ENCODE measurements at regions not wholly inside any gene's neighbourhood (a gene's known extent, or its start where the extent isn't known, plus 50 kb on each side); places are given as distances from the start of the nearest gene placed in this dataset.

DNA sequence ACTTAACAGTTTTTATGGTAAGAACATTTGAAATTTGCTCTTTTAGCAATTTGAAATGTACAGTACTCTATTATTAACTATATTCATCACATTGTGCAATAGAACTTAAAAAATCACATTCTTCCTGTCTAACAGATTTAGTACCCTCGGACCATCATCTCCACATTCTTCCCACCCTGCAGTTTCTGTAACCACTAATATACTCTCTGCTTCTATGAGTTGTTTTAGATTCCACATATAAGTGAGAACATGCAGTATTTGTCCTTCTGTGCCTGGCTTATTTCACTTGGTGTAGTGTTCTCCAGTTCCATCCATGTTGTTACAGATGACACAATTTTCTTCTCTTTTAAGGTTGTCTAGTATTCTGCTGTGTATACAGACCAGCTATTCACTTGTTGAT, 88.9 kb upstream of the SEC61G start:
- DNase-seq (ENCODE audit: low spot score), result no peak

DNA sequence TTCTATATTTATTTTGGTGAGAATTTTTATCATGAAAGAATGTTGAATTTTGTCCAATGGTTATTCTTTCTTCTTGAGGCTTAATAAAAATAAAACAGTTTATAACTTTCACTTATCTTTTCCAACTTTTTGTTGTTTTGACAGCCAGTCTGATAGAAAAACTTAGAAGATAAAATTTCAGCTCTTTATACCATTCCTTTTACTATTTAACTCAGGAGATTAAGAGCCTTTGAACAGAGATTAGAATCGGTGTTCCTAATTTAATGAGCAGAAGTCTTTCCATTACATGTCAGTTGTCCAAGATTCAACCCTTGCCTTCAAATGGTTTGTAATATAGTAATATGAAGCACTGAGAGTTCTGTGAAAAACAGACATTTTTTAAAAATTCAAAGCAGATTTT, 97.8 kb upstream of the SEC61G start:
- no peak for DNase-seq (ENCODE audit: low spot score)

DNA sequence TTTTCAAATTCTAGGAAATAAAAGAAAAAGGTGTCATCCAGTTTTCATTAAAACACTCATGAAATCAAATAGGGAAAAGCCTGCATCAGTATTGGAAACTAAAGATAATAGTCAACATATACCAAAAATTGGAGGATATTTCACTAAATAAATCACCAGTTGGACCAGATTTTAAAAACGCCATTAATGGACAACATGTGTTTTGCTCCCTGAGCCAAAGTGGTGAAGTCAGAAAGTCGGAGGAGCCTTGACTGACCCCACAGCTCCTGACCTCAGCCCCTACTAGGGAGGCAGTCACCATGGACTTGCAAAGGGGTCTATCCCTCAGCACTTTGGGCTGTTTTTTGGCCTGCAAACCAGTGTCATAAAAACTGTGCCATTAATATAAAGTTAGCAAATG, 98.3 kb upstream of the SEC61G start:
- DNase-seq (ENCODE audit: low spot score), result no peak

DNA sequence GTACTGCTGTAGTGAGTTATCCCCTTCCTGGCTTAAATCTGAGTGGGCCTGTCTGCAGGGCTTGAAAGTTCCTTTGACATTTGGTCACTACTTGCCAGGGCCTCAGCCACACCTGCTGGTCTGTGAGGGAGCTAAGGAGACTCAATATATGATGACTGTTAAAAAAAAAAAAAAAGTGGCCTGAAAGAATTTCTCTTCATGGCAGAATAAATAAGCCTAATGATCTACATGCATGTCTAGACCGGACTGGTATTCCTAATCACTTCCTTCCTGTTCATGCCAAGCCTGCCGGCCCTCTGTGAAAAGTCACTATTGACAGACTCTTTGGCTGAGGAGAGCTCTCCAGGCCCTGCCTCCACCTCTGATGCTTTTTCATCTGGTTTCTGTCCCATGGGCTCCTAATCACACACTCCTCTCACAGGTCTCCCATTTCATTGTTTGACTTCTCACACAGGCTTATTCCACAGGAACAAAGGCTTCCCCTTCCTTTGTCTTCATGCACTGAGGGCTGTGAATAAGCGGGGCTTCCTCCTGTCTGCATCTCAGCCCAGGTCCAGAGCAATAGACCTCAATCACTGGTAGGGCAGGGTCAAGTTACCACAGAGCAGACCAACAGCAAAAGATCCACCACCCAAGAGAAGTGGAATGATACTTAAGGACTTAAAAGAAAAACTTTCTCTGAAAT, 99.1 kb upstream of the SEC61G start:
- DNase-seq (ENCODE audit: low spot score), result no peak

DNA sequence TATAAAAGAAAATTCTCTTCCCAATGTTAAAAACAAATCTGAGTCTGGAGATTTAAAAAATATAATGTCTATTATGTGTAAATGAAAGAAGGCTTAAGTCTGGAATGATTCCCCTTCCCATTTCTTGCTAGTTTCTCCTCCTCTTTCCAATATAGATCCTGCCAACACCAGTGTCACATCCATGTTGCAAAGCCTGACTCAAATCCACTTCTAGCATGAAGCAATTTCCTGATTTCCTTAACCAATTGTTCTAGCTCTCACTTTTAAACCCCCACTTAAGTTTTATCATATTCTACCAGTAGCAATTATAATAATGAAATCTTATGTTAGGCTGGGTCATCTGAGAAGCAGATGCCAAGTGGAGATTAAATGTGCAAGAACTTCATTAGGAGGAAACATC, 100.1 kb upstream of the SEC61G start:
- no peak for DNase-seq (ENCODE audit: low spot score)

DNA sequence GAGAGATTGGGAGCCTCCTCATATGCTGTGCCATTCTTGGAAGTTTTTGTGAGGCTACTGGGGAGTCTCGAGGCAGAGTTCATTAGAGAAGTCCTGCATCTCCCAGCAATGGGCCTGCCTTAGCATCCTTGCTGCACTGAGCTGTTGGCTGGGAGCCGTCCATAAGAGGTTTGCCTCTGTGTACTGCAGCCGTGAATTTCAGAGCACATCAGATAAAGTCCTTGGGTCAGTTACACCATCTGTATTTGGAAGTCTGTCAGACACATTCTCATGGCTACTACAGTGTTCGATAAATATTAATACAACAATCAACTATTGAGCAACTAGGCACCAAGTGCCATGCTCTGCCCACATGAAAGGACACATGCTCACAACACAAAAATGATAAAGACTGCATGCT, 100.5 kb upstream of the SEC61G start:
- DNase-seq (ENCODE audit: low spot score), result no peak

DNA sequence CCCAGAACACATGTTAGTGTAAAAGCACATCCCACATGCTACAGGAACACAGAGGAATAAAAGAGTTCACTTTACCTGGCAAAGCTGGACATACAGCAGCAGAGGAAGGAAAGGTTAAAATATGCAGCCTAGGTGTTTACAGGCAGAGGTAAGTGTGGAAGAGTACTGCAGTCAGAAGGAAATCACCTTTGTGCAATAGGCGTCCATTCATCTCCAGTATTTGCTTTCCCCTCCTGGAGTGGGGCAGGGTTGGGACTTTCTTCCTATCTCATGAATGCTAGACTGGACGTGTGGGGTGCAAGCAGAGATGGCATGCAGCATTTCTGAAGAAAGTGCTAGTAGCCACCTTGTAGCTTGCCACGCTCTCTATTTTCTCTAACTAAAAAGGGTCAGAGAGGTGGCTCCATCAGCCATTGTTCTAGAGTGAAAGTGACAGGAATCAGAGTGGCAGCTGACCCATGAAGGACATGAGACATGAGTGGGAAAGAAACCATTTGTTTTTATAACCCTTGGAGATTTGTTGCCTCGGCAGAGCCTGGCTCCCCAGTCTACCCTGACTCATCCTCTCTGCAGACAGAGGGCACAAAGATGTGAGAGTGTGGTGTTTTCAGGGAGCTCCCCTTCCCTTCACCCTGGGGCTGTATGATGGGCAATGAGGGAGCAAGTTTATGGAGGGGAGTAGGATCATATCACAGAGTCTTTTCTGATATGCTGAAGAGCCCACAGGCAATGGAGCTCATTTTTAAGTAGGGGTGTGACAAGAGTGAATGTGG, 101.2 kb upstream of the SEC61G start:
- no peak for DNase-seq (ENCODE audit: low spot score)

DNA sequence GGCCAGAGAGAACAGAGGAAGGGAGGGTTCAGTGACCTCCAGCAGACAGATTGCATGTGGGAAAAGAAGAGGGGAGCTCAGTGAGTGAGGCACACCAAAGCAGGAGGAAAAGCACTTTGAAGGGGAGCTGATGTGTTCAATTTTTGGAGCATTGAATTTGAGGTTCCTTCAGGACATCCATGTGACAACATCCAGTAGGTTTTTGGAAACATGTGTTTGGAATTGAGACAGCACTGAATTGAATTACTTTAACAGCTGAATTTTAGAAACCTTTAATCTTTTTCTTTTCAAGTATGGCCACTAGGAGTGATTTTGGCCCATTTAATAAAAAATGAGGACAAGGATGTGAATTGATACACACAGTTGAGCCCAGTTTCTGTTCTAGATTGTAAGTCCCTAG, 101.8 kb upstream of the SEC61G start:
- no peak for DNase-seq (ENCODE audit: low spot score)

DNA sequence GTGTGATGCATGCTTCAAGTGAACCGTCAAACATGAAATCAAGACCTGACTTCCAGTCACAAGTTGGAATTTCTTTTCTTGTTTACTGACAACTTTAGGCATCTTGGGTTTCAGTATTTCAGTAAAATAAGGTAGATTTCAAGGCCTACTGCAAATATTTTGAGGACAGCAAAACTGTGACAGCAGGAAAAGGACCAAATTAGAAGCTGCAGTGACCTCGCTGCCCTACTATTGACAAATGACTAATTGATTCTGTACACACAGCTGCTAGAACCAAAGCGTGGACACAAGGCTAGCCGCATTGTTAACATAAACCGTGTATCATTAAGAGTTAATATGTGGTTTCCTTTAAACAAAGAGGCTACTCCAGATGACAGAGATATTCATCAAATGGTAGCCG, 105.7 kb upstream of the SEC61G start:
- DNase-seq (ENCODE audit: low spot score), result no peak

DNA sequence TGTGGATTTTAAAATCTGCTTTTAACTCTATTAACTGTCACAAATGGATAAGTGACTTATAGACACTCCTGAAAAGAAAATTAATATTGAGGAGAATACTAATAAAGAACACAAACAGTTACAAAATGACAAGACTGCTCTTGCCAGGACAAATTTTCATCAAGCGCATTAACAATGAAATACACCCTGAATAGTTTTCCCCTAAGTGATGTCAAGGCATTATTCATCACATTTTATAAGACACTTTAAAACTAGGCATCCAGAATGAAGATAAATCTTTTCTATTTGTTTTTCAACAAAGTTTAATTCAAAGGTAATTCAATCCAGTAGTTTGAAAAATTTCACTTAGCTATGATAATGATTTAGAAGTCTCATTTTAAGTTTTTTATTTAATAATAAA, 110.5 kb upstream of the SEC61G start:
- DNase-seq (ENCODE audit: low spot score), result no peak

DNA sequence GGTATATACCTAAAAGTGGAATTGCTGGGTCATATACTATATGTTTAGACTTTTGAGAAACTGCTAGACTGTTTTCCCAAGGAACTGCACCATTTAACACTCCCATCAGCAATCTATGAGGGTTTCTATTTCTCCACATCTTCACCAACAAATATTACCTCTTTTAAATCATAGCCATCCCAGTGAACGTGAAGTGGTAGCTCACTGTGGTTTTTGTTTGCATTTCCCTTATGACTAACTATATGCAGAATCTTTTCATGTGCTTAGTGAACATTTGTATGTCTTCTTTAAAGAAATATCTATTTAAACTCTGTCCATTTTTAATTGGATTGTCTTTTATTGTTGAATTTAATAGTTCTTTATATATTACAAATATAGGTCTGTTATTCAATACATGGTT, 115.8 kb upstream of the SEC61G start:
- no peak for DNase-seq (ENCODE audit: low spot score)

DNA sequence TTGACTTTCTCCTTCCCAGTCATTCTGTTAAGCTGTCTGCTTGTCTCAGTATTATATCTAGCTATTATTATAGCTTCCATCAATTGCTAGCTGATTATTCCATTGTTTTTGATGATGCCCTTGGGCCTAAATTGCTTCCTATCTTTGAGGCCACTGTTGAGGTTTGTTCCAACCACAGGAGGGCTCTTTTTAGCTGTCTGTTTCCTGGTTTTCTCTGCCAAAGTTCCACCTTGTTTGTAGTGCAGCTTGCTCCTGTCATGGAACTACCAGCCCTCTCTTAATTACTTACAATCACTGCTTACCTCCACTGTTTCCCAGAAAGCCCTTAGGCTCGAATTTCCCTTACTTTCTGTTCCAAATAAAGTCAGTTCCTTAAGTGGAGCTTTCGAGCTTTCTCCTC, 118.7 kb upstream of the SEC61G start:
- no peak for DNase-seq (ENCODE audit: low spot score)

DNA sequence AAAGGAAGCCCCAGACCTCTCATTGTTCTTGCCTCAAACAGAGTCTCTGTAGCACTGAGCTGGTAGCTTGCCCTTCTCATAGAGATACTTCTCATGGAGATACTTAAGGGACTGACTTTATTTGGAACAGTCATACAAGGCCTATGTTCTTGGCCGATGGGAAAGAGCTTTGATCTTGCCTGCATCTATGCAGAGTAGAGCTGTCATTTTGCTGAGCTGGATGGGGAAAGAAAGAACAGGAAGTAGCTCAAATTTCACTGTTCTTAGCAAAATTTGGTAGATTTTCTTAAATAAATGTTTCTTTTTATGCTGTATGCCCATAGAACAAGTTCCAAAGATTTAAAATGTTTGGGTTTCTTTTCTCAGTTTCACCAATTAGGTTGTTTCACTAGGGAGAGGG, 119.3 kb upstream of the SEC61G start:
- DNase-seq (ENCODE audit: low spot score), result no peak

DNA sequence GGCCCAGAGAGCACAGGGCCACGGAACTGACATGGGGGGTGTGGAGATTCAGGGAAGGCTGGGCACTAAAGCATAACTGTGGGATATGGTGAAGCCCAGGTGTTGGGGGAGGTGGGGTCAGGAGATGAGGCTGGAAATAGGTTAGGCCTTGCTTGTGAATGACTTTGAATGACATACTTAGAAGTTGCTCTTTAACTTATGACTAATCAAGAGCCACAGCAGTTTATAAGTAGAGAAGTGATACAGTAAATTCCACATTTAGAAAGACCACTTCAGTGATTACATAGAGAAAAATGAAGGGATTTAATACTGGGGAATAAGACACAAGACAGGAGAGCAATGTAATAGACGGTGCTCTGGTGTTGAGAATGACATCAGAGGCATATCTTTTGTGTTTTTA, 120.8 kb upstream of the SEC61G start:
- DNase-seq (ENCODE audit: low spot score), result no peak

DNA sequence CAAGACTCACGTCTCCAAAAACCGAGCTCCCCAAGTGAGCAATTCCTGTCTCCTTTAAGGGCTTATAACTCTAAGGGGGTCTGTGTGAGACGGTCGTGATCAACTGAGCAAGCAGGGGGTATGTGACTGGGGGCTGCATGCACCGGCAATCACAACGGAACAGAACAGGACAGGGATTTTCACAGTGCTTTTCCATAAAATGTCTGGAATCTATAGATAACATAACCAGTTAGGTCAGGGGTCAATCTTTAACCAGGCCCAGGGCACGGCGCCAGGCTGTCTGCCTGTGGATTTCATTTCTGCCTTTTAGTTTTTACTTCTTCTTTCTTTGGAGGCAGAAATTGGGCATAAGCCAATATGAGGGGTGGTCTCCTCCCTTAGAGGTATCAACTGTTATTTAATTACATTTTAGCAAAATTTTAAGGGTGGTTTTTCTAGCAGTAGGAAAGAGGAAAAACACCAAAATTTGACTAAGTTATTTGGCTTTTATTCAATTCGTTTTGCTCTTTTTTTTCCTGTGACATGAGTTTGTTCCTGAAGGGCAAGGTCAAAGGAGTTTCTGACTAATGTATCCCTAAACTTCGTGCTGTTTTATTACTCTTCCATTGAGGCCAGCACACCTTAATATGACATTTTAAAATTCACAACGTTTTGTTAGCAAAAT, 121.4 kb upstream of the SEC61G start:
- no peak for DNase-seq (ENCODE audit: low spot score)

DNA sequence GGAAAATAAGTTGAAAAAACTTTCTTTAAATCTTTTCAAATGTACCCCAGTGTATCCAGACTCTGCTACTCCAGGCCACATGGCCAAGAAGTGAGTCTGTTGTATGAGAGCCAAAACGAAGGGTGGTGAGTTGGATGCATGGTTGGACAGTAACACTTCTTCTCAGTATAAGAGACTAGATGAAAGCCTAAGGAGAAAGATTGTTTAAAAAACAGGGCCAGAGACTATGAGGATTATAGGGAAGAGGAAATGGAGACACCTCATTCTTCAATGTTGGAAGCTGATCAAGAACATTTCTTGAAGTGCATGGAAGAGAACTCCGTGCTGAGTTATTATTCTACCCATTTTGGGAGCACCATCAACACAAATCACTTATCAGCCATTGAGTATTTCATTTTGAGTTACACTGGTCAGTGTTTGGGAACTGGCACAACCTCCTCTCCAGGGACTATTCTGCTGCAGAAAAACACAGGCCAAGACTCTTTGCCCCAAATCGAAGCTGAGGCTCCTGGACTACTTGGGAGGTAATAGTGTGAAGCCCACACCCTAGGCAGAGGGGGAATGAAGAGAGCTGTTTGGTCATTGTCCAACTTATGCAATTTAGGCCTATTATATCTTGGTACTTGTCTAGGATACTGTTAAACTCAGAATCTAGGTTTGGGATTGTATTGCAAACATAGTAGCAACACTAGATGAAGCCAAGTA, 123.0 kb upstream of the SEC61G start:
- no peak for DNase-seq (ENCODE audit: low spot score)

DNA sequence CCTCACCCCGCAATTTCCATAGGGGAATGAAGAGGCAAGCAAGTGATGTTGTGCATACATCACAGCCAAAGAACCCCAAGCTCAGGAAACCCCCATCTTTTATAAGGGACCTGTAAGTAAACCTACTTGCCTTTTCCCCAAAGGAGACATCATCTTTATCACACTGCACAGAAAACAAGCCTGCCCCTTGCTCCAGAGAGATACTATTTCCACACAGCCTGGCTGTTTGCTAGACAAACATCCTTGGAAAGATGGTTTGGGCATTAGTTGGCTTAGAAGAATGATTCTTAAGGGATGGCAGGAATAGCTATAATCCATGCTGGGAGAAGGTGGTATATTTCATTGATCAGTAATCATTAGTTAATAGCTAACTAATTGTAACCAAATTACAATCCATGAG, 123.7 kb upstream of the SEC61G start:
- DNase-seq (ENCODE audit: low spot score), result no peak

DNA sequence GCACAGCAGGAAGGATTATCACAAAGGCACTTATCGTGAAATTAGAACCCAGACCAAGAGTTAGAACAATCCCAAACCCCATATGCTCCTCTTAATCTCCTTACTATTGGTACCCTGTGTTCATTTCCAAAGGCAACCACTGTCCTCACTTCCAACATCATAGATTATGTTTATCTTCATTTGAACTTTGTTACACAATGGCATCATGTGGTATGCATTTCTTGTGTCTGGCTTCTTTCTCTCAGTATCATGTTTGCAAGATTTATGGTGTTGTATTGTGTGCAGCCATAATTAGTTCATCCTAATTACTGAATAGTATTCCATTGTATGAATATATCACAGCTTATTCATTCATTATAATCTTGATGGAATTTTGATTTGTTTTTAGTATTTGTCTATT, 124.6 kb upstream of the SEC61G start:
- DNase-seq (ENCODE audit: low spot score), result no peak

DNA sequence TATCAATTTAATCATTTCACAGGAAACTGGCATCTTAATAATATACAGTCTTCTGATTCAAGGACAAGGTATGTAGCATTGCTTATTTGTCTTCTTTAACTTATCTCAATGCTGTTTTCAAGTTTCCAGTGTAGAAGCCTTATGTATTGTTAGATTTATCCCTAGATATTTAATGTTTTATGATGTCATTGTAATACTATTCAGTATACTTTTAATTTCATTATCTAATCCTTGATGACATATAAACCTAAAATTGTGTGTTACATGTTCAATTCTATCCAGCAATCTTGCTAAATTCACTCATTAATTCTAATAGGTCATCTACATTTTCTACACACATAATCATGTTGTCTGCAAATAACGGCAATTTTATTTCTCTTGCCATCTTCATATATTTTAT, 126.3 kb upstream of the SEC61G start:
- no peak for DNase-seq (ENCODE audit: low spot score)

DNA sequence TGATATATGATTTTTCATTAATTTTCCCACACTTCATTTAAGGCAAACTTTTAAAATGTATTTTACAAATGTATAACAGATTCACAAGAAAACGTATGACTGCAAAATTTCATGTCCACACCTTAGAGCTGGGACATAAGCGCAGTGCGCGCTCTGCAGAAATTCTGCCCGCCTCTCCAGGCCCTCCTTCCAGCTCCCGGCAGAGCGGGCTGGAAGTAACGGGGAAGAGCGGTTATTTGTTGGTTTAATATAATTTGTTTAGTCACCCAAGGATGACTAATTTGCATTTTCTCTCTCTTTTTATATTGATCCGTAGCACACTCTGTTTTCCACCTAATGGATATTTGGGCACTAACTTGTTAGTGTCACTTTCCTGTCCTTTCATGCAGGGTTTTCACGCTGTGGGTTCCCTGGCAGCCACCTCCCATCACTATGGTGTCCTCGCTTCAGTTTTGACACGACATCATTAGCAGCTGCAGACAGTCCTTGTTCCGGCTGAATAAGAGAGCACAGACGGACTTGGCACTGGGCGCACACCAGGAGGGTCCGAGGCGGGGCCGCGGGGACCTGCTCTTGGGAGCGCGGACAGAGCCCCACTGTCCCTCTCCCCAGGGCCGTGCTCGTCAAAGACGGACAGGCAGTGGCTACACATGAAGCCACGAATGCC, 129.2 kb upstream of the SEC61G start:
- DNase-seq (ENCODE audit: low spot score), result no peak

DNA sequence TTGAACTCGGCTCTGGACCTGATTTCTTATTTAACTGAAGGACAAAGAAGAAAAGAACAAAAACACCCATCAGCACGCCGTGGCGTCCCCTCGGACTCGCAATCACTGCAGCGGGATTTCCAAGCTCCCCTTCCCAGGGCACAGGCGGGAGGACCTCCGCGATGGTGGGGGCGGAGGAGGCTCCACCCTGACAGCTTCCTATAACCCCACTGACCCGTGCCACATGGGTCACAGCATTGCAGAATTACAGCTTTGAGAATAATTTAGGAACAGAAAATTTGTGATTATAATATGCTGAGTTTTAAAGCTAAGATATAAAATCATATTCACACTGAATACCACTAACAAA, 129.7 kb upstream of the SEC61G start:
- DNase-seq (ENCODE audit: low spot score), result no peak

DNA sequence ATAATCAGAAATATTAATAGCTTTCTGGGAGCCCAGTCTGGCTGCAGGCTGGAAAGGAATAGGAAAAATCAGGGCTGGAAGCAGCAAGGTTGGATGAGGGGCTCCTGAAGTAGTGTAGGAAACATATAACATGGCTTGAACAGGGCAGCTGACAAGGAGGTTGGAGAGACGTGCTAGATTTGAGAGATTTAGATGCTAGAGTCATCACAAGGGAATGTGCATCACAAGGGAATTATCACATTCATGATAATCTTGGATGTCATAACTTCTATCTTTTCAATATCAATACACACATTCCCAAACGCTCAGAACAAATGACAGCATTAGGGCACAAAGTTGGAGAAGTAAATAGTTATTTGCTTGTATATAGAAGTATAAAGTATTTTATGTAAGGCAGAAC, 120.9 kb upstream of the EGFR start:
- no peak for DNase-seq (ENCODE audit: low spot score)
